GM18870 (cell line): ENCODE measurements at regions not wholly inside any gene's neighbourhood (a gene's known extent, or its start where the extent isn't known, plus 50 kb on each side); places are given as distances from the start of the nearest gene placed in this dataset.
"Not testable (repeated sequence)": the region's sequence is repeated elsewhere in the genome, so short reads cannot be mapped to it uniquely, and the experiment has no call there.

Experiments used
- ATAC-seq: cut with Tn5 transposase; IDR thresholded peaks from one replicate; pipeline ENCODE4 v1.9.1; 2021; ENCODE audit warnings: moderate library complexity; ENCODE audit not compliant: unreplicated experiment

GRCh38 chr5:121596882-121597281 lies 254.8 kb upstream of the FTMT start:
- ATAC-seq, result no peak

- ATAC-seq, result no peak
These were observed 242.9 kb upstream of the FTMT start for GRCh38 chr5:121608826-121609225.

GRCh38 chr5:121624035-121624434 lies 227.6 kb upstream of the FTMT start:
- no peak for ATAC-seq

DNA sequence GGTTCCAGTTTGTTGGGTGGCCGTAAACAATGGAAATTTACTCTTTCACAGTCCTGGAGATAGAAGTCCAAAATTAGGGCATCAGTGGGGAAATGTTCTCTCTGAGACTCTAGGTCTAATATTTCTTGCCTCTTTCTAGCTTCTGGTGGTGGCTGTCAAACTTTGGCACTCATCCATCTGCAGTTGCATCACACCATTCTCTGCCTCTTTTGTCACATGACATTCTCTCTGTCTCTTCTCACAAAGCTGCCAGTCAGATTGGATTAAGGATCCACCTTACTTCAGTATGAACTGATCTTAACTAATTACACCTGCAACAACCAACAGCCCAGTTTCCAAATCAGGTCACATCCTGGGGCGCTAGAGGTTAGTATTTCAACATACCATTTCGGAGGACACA lies 222.9 kb upstream of the FTMT start:
- ATAC-seq, result no peak

DNA sequence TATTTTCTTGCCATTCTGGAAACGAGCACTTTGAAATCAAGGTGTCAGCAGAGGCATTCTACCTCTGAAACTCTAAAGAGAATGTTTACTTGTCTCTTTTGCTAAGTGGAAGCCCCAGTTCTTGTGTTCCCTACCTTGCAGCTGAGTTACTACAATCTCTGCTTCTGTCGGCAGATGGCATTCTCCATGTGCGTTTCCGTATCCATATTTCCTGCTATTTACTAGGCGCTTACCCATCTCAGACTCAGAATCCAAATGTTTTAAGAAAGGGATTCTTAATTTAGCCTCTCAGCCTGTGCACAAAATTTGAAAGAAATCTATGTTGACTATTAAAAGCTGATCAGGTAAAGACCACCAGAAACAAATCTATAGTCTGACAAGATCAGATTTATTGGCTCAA lies 221.3 kb upstream of the FTMT start:
- no peak for ATAC-seq

GRCh38 chr5:121634946-121635345 lies 216.7 kb upstream of the FTMT start:
- ATAC-seq, result no peak

GRCh38 chr5:121638126-121638525 lies 213.6 kb upstream of the FTMT start:
- ATAC-seq, result no peak

DNA sequence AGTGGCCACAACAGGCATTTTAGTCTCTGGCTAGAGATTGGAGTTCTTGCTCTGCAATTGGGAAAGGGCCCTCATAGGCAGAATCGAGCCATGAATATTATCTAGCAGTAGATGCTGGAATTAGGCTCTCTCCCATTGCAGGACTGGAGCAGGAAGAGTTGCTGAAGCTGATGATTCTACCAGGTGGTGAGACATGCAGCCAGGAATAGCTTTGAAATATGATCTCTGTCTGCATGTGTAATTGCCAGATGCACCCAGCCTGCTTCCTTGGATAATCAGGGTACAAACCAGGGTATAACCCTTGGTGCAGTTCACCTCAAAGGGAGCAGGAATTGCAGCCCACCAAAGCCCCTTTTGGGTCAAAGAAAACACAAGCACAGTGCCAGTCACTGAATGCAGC lies 211.4 kb upstream of the FTMT start:
- ATAC-seq, result no peak

DNA sequence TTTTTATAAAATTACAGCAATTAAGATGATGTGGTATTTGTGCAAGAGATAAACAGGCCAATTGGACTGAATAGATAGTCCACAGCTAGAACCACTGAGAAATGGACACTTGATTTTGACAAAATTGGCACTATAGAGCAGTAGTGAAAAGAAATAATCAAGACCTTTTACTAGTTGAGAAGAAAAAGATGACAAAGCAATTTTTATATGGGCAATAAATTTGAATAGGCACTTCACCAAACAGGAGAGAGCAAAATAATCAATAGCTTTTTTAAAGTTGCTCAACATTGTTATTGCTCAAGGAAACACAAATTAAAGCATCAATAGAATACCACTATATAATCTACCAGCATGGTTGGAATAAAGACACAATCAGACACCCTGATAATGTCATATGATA lies 193.5 kb upstream of the FTMT start:
- ATAC-seq, result no peak

GRCh38 chr5:121660142-121660541 lies 191.5 kb upstream of the FTMT start:
- ATAC-seq, result no peak

- not testable (repeated sequence) for ATAC-seq
These were observed 186.1 kb upstream of the FTMT start for GRCh38 chr5:121665542-121665941.

DNA sequence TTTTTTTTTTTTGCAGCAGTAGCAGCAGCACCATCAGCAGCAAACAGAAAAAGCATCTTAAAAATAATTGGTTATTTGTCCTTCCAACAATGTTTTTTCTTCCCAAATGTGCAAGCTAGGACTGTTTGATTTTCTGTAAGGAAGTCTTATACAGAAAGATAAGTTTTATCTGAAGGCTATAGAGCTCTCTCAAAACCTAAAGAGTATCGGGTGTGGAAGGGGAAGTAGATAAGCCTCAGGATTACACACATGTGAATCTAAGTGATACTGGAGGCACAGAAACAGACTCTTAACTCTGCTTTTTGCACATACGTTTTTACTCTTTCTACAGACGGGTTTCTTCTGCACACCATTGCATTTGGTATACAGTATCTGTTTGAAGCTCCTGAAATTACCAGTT lies 184.4 kb upstream of the FTMT start:
- ATAC-seq, result no peak

- no peak for ATAC-seq
These were observed 183.0 kb upstream of the FTMT start for GRCh38 chr5:121668635-121669034.

GRCh38 chr5:121671624-121672023 lies 180.1 kb upstream of the FTMT start:
- ATAC-seq, result no peak

GRCh38 chr5:121675924-121676323 lies 175.8 kb upstream of the FTMT start:
- no peak for ATAC-seq

- no peak for ATAC-seq
These were observed 170.3 kb upstream of the FTMT start for GRCh38 chr5:121681229-121681855.

DNA sequence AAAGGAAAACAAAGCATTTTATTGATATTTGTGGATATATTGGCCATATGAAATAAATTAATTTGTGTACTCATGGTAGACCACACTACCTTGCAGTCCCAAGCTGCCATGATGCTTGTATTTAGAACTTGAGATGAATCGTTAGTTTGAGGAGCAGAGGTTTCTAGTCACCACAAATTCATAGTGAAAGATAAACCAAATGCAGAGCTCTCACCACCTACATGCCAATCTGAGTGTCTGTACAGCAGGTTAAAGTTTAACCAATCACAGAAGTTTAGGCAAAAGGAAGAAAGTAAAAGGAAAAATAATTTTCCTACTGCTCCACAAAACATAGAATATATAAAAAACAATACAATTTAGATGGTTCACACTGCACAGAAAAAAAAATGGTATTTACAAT lies 163.6 kb upstream of the FTMT start:
- ATAC-seq, result no peak

DNA sequence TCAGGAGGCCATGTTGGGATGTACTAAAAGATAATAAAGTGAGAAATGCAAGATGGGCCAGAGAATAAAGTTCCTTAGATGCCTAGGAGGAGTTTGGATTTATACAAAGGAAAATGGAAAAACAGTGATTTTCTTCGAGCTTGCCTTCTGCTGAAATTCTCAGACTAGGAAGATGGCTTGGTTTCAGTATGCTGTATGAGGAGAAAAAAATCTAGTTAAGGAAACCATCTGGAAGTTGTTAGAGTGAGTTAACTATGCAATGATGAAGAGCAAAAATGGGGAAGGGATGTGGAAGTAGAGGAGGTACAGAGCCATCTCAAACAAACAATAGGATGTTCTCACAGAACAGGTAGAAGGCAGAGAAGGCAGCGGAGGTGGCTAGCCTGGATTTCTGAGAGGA lies 162.9 kb upstream of the FTMT start:
- ATAC-seq, result no peak

GRCh38 chr5:121691478-121691877 lies 160.2 kb upstream of the FTMT start:
- no peak for ATAC-seq

- no peak for ATAC-seq
These were observed 159.5 kb upstream of the FTMT start for GRCh38 chr5:121692158-121692557.

DNA sequence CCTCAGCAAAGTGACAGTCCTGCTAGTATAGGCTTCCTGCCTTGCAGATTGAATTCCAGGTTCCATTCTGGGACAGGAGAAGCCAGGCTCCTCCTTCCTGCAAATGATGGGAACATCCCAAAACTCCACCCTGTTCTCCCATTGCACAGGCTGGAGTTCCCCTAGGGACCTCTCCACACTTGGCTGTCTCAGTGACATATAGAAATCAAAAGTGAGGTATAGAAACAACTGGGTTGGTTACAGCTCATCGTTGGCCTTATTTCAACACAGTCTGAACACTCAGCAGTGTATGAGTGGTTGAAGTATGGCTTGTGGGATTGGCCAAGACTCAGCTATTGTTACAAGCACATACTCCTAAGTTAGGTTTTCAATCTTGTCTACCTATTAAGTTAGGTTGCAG lies 157.8 kb upstream of the FTMT start:
- ATAC-seq, result no peak

DNA sequence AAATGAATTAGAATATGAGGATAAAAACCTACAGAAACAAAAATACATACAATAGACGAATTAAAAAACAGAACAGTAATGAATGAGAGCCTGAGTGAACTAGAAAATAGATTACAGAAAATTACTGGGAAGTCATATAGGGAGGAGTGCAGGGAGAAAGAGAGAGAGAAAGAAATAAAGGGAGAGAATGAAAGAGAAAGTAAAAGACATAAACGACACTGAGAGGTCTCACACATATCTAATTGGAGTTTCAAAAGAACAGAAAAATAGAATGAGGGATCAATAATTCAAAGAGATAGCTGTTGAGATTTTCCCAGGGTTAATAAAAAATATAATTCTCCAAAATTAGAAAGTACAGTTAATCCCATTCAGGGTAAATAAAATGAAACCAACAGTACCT lies 156.4 kb upstream of the FTMT start:
- ATAC-seq, result no peak

GRCh38 chr5:121698690-121699089 lies 153.0 kb upstream of the FTMT start:
- no peak for ATAC-seq

DNA sequence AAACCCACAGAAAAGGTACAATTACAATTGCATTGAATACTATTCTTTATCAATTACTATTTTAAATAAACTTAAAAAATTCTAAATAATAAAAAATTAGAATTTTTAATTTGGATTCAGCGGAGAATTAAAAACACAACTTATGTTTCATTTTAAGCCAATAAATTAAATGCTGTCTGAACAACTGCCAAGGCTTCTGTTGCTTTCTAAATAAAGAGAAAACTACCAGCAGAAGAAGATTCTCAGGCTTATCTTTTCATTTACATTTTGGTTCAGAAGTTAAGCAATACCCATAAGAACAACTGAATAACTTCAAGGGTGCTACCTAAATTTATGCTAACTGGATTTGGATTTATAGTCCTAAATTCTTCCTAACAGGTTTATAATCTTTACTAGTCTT lies 150.0 kb upstream of the FTMT start:
- ATAC-seq, result no peak
